AG04450 (cell line): ENCODE measurements at regions not wholly inside any gene's neighbourhood (a gene's known extent, or its start where the extent isn't known, plus 50 kb on each side); places are given as distances from the start of the nearest gene placed in this dataset.
"Not testable (repeated sequence)": the region's sequence is repeated elsewhere in the genome, so short reads cannot be mapped to it uniquely, and the experiment has no call there.

Experiments
- CTCF ChIA-PET: fragments of 300-600, 350-600 bp; formaldehyde crosslinking; extraction: SDS; loops from one replicate; lab custom pipeline; 2022; ENCODE audit warnings: antibody characterized with exemption, inconsistent platforms; lab: Charles Lee
- POLR2A ChIA-PET: fragments of 350-600 bp; formaldehyde crosslinking; extraction: SDS; loops from one replicate; lab custom pipeline; 2021; ENCODE audit warnings: antibody characterized with exemption, inconsistent platforms; lab: Yijun Ruan, JAX
- DNase-seq: peaks from one replicate; pipeline ENCODE4 v3.0.0-alpha.2; 2011; ENCODE audit warnings: low read depth, low spot score
- H3K27ac ChIP-seq: one replicate; pipeline ENCODE4 v1.5.1; 2012; ENCODE audit warnings: low read depth, low read length, control low read depth
- H3K27me3 ChIP-seq: one replicate; pipeline ENCODE4 v1.6.0; 2012; ENCODE audit warnings: low read length; ENCODE audit not compliant: control insufficient read depth, insufficient read depth
- H3K4me3 ChIP-seq: 2 replicates; pipeline ENCODE4 v1.5.1; 2011; ENCODE audit warnings: mild to moderate bottlenecking, low read depth, low read length, control low read depth
- H3K9me3 ChIP-seq: 2 replicates; pipeline ENCODE4 v1.5.1; 2012; ENCODE audit warnings: low read length; ENCODE audit not compliant: control insufficient read depth, insufficient read depth
- TF ChIP-seq, protein P1 (sequence below): IDR thresholded peaks from 2 replicates; pipeline ENCODE4 v1.5.1; 2011; ENCODE audit warnings: low read depth, low read length, control low read depth, inconsistent platforms

DNA sequence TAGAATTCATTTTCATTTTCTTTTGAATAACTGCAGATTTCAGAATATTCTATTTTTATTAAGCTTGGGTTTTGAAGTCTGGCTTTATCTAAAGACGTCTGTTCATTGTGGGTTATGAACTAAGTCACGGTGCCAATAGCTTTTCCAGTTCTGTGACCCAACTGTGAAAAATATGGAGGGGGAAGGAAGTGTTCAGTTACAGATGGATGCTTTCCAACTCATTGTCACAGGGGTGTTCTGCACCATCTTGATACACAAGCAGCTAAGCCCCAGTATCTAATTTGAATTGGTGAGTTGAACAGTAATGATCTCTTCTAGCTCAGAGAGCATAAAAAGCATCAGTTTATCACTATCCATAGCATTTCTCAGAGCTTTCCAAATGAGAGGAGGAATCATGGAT lies 710.6 kb downstream of the EDEM1 start:
- H3K9me3 ChIP-seq, result peaks cover 14% of the 10 kb centered on the region
- no peak for DNase-seq
- H3K4me3 ChIP-seq, result no peak overlapping the region
- ChIA-PET CTCF (no interaction called here), POLR2A (no interaction called here)
- no peak overlapping the region for H3K27ac ChIP-seq
- TF ChIP-seq, protein P1, sequence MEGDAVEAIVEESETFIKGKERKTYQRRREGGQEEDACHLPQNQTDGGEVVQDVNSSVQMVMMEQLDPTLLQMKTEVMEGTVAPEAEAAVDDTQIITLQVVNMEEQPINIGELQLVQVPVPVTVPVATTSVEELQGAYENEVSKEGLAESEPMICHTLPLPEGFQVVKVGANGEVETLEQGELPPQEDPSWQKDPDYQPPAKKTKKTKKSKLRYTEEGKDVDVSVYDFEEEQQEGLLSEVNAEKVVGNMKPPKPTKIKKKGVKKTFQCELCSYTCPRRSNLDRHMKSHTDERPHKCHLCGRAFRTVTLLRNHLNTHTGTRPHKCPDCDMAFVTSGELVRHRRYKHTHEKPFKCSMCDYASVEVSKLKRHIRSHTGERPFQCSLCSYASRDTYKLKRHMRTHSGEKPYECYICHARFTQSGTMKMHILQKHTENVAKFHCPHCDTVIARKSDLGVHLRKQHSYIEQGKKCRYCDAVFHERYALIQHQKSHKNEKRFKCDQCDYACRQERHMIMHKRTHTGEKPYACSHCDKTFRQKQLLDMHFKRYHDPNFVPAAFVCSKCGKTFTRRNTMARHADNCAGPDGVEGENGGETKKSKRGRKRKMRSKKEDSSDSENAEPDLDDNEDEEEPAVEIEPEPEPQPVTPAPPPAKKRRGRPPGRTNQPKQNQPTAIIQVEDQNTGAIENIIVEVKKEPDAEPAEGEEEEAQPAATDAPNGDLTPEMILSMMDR, result no peak
- H3K27me3 ChIP-seq, result no peaks in the 10 kb centered on the region

DNA sequence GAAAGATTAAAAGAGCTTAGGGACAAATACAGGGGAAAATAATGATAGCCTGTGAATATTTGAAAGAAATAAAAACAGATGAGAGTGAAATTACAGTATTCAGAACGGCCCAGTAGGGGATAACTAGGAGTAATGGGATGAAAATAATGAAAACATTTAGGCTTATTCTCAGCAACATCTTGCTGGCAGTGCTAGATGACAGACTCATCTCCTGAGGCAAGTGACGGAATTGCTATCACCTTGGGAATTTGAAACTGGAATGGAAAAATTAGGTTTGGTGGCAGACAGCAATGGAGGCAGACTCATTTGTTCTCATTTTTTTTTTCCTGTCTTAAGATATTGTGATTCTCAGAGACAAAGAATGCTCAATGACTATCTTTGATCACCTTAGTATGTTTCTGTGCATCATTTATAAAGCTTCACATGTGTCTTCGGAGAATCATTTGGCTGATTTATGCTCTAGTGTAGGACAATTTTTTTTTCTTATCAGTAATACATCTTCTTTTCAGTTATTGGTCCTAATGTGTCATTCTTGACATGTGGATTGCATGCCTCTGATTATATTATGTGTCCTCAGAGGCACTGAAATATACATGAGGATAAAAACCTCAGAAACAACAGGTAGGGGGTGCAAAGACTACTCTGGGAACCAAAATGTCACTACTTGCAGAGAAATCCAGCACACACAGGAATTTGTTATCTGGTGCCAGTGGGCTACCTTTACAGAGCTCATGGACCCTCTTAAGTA lies 711.7 kb downstream of the EDEM1 start:
- ChIA-PET CTCF (no interaction called here), POLR2A (no interaction called here)
- Histone ChIP-seq H3K9me3 (peaks cover 13% of the 10 kb centered on the region), H3K4me3 (no peak overlapping the region), H3K27me3 (no peaks in the 10 kb centered on the region), H3K27ac (no peak overlapping the region)
- TF ChIP-seq, protein P1, result no peak
- DNase-seq, result no peak

DNA sequence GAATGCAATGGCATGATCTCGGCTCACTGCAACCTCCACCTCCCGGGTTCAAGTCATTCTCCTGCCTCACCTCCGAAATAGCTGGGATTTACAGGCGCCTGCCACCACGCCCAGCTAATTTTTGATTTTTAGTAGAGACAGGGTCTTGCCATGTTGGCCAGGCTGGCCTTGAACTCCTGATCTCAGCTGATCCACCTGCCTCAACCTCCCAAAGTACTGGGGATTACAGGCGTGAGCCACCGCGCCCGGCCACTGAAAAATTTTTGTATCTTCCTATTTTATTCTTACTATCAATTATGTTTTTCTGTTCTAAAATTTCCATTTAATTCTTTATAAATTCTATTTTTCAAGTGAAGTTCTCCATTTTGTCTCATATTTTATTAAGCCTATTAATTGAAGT lies 730.4 kb downstream of the EDEM1 start:
- DNase-seq, result no peak
- TF ChIP-seq, protein P1, result no peak
- no peak overlapping the region for H3K27ac ChIP-seq
- H3K4me3 ChIP-seq, result no peak overlapping the region
- H3K9me3 ChIP-seq, result peaks cover 6% of the 10 kb centered on the region
- CTCF ChIA-PET, result no interaction called here
- H3K27me3 ChIP-seq, result no peaks in the 10 kb centered on the region
- POLR2A ChIA-PET, result no interaction called here

DNA sequence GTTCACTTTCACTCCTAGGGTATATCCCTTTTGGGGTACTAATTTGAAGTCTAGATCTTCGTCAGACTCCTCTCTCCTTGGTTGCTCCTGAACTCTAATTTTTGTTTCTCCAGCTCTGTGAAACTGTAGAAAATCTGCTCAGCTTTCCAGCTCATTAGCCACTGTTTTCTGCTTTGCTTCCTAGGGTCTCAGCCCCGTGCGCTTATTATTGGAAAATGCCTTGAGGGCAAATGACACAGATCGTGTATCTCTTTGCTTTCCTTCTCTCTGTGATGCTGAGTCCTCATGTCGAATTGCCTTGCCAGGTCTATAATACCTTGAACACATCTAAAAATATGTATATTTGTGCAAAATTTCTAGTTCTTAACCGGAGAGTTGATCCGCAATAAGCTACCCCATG lies 731.1 kb downstream of the EDEM1 start:
- no peaks in the 10 kb centered on the region for H3K27me3 ChIP-seq
- DNase-seq, result no peak
- CTCF ChIA-PET, result no interaction called here
- peaks cover 6% of the 10 kb centered on the region for H3K9me3 ChIP-seq
- POLR2A ChIA-PET, result no interaction called here
- H3K4me3 ChIP-seq, result no peak overlapping the region
- TF ChIP-seq, protein P1, result no peak
- H3K27ac ChIP-seq, result no peak overlapping the region

DNA sequence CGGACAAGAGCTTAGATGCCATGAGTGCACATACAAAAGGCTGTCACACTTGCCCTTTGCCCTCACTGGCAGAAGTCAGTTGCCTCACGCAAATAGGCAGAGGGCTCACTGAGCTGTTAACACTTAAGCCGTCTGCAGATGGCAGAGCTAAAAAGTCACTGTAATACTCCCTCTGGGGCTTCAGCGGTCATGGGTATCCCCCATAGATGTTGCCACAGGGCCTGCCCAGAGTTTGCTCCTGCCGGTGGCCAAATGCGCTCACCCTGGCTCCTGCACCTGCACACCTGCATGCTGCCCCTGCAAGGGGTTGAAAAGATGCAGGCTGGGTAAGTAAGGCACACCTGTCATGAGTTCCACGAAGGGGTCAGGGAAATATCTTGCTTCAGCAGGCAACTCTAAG lies 741.5 kb downstream of the EDEM1 start:
- H3K4me3 ChIP-seq, result no peak overlapping the region
- peaks cover 10% of the 10 kb centered on the region for H3K9me3 ChIP-seq
- TF ChIP-seq, protein P1, result no peak
- H3K27ac ChIP-seq, result no peak overlapping the region
- no peaks in the 10 kb centered on the region for H3K27me3 ChIP-seq
- ChIA-PET CTCF (no interaction called here), POLR2A (no interaction called here)
- no peak for DNase-seq

DNA sequence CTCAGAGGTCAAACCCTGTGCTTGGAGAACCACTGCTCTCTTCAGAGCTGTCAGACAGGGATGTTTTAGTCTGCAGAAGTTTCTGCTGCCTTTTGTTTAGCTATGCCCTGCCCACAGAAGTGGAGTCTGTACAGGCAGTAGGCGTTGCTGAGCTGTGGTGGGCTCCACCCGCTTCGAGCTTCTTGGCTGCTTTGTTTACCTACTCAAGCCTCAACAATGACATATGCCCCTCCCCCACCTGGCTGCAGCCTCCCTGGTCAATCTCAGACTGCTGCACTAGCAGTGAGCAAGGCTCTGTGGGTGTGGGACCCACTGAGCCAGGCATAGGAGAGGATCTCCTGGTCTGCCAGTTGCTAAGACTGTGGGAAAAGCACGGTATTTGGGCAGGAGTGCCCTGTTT lies 756.6 kb downstream of the EDEM1 start:
- CTCF ChIA-PET, POLR2A ChIA-PET, H3K27me3 ChIP-seq, DNase-seq, H3K4me3 ChIP-seq, H3K27ac ChIP-seq: not testable (repeated sequence)
- peaks cover 21% of the 10 kb centered on the region for H3K9me3 ChIP-seq
